Glutamatergic neuron (in vitro differentiated cells): ENCODE measurements at regions not wholly inside any gene's neighbourhood (a gene's known extent, or its start where the extent isn't known, plus 50 kb on each side); places are given as distances from the start of the nearest gene placed in this dataset.

Experiments
- DNase-seq: peaks from one replicate; pipeline ENCODE4 v3.0.0; 2022
- H3K27ac Mint-ChIP-seq: one replicate; pipeline ENCODE4 v1.8.0; 2020; ENCODE audit warnings: mild to moderate bottlenecking, mixed read lengths, inconsistent platforms; ENCODE audit not compliant: unreplicated experiment
- H3K27me3 Mint-ChIP-seq: one replicate; pipeline ENCODE4 v1.8.0; 2020; ENCODE audit warnings: mild to moderate bottlenecking, moderate library complexity, mixed read lengths, inconsistent platforms; ENCODE audit not compliant: unreplicated experiment
- H3K36me3 Mint-ChIP-seq: one replicate; pipeline ENCODE4 v1.8.0; 2020; ENCODE audit warnings: mild to moderate bottlenecking, mixed read lengths, inconsistent platforms; ENCODE audit not compliant: unreplicated experiment
- H3K4me1 Mint-ChIP-seq: one replicate; pipeline ENCODE4 v1.8.0; 2020; ENCODE audit warnings: mild to moderate bottlenecking, low read depth, mixed read lengths, inconsistent platforms; ENCODE audit not compliant: unreplicated experiment
- H3K4me3 Mint-ChIP-seq: one replicate; pipeline ENCODE4 v1.8.0; 2020; ENCODE audit warnings: mild to moderate bottlenecking, mixed read lengths, inconsistent platforms; ENCODE audit not compliant: unreplicated experiment
- H3K9me3 Mint-ChIP-seq: one replicate; pipeline ENCODE4 v1.8.0; 2020; ENCODE audit warnings: mild to moderate bottlenecking, moderate library complexity, mixed read lengths, inconsistent platforms; ENCODE audit not compliant: unreplicated experiment
- CTCF ChIP-seq: fragments of 200-600 bp; sonication (generic); IDR thresholded peaks from one replicate; pipeline ENCODE4 v1.5.0; 2021; ENCODE audit not compliant: partially characterized antibody, unreplicated experiment

GRCh38 chr21:25426580-25426979 lies 180.7 kb downstream of the MRPL39 start:
- no peak overlapping the region for H3K27ac Mint-ChIP-seq
- H3K4me1 Mint-ChIP-seq = no peaks in the 10 kb centered on the region
- TF ChIP-seq CTCF = no peak
- no peak for DNase-seq
- H3K4me3 Mint-ChIP-seq = no peak overlapping the region
- no peaks in the 10 kb centered on the region for H3K27me3 Mint-ChIP-seq
- H3K9me3 Mint-ChIP-seq = no peaks in the 10 kb centered on the region
- no peaks in the 10 kb centered on the region for H3K36me3 Mint-ChIP-seq

- no peaks in the 10 kb centered on the region for H3K4me1 Mint-ChIP-seq
- H3K4me3 Mint-ChIP-seq = no peak overlapping the region
- no peaks in the 10 kb centered on the region for H3K9me3 Mint-ChIP-seq
- H3K27me3 Mint-ChIP-seq = no peaks in the 10 kb centered on the region
- no peaks in the 10 kb centered on the region for H3K36me3 Mint-ChIP-seq
- no peak for DNase-seq
- H3K27ac Mint-ChIP-seq = no peak overlapping the region
- no peak for TF ChIP-seq CTCF
These were observed 182.1 kb downstream of the MRPL39 start for GRCh38 chr21:25425156-25425555.

GRCh38 chr21:25424634-25425033 lies 182.6 kb downstream of the MRPL39 start:
- no peak for TF ChIP-seq CTCF
- no peak overlapping the region for H3K27ac Mint-ChIP-seq

GRCh38 chr21:25424048-25424447 lies 183.2 kb downstream of the MRPL39 start:
- H3K27ac Mint-ChIP-seq = no peak overlapping the region
- TF ChIP-seq CTCF = no peak
- no peaks in the 10 kb centered on the region for H3K9me3 Mint-ChIP-seq
- DNase-seq = no peak
- H3K36me3 Mint-ChIP-seq = no peaks in the 10 kb centered on the region
- H3K4me3 Mint-ChIP-seq = no peak overlapping the region
- H3K4me1 Mint-ChIP-seq = no peaks in the 10 kb centered on the region
- no peaks in the 10 kb centered on the region for H3K27me3 Mint-ChIP-seq

More at GRCh38 chr21:25424634-25425033, 182.6 kb downstream of the MRPL39 start:
- Mint-ChIP-seq H3K9me3 (no peaks in the 10 kb centered on the region), H3K4me3 (no peak overlapping the region), H3K4me1 (no peaks in the 10 kb centered on the region), H3K36me3 (no peaks in the 10 kb centered on the region), H3K27me3 (no peaks in the 10 kb centered on the region)
- DNase-seq = no peak

GRCh38 chr21:25422610-25423608 lies 184.4 kb downstream of the MRPL39 start:
- no peak overlapping the region for H3K4me3 Mint-ChIP-seq
- no peaks in the 10 kb centered on the region for H3K9me3 Mint-ChIP-seq
- H3K4me1 Mint-ChIP-seq = no peaks in the 10 kb centered on the region
- H3K27me3 Mint-ChIP-seq = no peaks in the 10 kb centered on the region
- no peak for DNase-seq
- H3K36me3 Mint-ChIP-seq = no peaks in the 10 kb centered on the region
- no peak overlapping the region for H3K27ac Mint-ChIP-seq
- TF ChIP-seq CTCF = no peak
